Stimulated activated naive B cell treated with anti-CD40 and anti-IgM and Interleukin-4, amounts not matched to agents 10 μg/mL and 1 μg/mL and 100 μg/mL, for 72 hours (primary cell): ENCODE measurements at regions not wholly inside any gene's neighbourhood (a gene's known extent, or its start where the extent isn't known, plus 50 kb on each side); places are given as distances from the start of the nearest gene placed in this dataset.
"Not testable (repeated sequence)": the region's sequence is repeated elsewhere in the genome, so short reads cannot be mapped to it uniquely, and the experiment has no call there.

Experiments
- ATAC-seq, 2 donors: fragments of 150-1000 bp; cut with Tn5 transposase; replicated peaks; 2 replicates each; pipeline ENCODE4 v1.10.0; 2021; ENCODE audit warnings: moderate library complexity in 1 of 2
- DNase-seq: peaks from one replicate; pipeline ENCODE4 v3.0.0; 2021
- H3K27ac Mint-ChIP-seq: one replicate; pipeline ENCODE4 v1.8.0; 2022; ENCODE audit warnings: mild to moderate bottlenecking, mixed read lengths
- H3K27me3 Mint-ChIP-seq, 2 donors: one replicate each; pipeline ENCODE4 v1.8.0; 2022; ENCODE audit warnings: mixed read lengths in 2 of 2
- H3K36me3 Mint-ChIP-seq, 2 donors: one replicate each; pipeline ENCODE4 v1.8.0; 2022; ENCODE audit warnings: mixed read lengths in 2 of 2, mild to moderate bottlenecking in 1 of 2
- H3K4me1 Mint-ChIP-seq, 2 donors: one replicate each; pipeline ENCODE4 v1.8.0; 2022; ENCODE audit warnings: mixed read lengths in 2 of 2, mild to moderate bottlenecking in 1 of 2
- H3K4me3 Mint-ChIP-seq, 2 donors: one replicate each; pipeline ENCODE4 v1.8.0; 2022; ENCODE audit warnings: mild to moderate bottlenecking in 2 of 2, mixed read lengths in 2 of 2, moderate library complexity in 1 of 2
- H3K9me3 Mint-ChIP-seq, 2 donors: one replicate each; pipeline ENCODE4 v1.8.0; 2022; ENCODE audit warnings: mixed read lengths in 2 of 2, mild to moderate bottlenecking in 1 of 2

DNA sequence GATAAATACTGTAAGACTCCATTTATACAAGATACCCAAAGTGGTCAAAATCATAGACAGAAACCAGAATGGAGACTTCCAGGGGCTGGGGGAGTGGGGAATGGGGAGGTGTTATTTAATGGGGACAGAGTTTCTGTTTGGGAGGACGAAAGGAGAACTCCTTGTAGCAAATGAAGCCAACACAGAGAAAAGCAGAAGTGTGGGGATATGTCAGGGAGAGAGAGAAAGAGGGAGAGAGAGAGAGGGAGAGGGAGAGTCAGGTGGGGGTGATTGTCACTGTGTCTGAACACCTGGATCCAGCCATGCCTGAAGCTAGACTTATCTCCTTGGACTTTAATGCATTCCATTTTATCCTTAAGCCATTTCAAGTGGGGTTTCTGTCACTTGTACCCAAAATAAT, 234.7 kb downstream of the BCL11B start:
- not testable (repeated sequence) for DNase-seq, H3K36me3 Mint-ChIP-seq, H3K9me3 Mint-ChIP-seq, ATAC-seq, H3K4me1 Mint-ChIP-seq, H3K4me3 Mint-ChIP-seq, H3K27ac Mint-ChIP-seq
- H3K27me3 Mint-ChIP-seq, result peaks cover 3 to 11% of the 10 kb centered on the region in 2 donors

DNA sequence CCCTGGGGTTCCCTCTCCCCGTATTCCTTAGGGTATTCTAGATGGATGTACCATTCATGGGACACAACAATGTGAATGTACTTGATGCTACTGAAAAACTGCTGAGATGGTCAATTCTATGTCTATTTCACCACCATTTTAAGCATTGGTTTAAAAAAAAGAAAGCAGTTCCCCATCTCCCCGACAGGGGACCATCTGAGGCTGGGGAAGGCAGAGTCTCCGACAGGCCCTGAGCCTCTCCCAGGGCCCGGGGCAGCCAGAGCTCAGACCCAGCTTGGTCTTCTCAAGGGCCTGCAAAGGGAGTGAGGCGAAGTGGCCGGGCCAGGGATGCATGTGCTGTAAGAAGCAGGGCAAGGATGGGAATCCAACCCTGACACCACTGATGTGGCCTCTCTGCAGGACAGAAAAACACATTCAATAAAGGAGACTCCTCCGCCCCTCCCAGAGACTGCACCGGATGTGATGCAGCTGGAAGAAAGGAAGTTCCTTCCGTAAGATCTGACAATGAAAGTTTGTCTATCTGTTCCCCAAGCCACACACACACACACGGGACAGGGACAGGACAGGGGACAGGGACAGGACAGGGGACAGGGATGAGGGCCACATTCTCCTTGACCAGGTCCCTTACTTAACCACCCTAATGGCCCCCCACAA, 234.1 kb downstream of the BCL11B start:
- no peaks in the 10 kb centered on the region for H3K4me1 Mint-ChIP-seq
- DNase-seq (no peak), ATAC-seq (no peak)
- no peak overlapping the region for H3K27ac Mint-ChIP-seq
- H3K4me3 Mint-ChIP-seq, result no peak overlapping the region
- H3K36me3 Mint-ChIP-seq, result peaks cover 0 to 3% of the 10 kb centered on the region in 2 donors
- H3K27me3 Mint-ChIP-seq, result peaks cover 3 to 11% of the 10 kb centered on the region in 2 donors
- peaks cover 7% of the 10 kb centered on the region in 2 donors for H3K9me3 Mint-ChIP-seq

DNA sequence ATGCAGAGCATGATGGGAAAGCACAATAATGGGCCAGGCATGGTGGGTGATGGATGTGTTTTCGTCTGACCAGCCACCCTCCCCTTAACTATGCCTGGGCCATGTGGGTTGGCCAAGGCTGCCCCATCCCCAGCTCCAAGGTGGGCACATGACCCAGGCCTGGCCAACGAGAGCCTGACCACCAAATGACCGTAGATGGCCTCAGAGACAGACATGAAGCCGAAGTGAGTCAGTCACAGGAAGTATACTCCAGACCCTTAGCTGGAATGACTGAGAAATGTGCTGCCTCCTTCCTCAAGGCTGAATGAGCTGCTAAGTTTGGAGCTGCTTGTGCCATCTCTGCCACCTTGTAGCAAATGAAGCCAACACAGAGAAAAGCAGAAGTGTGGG, 233.6 kb downstream of the BCL11B start:
- peaks cover 3 to 11% of the 10 kb centered on the region in 2 donors for H3K27me3 Mint-ChIP-seq
- DNase-seq (no peak), ATAC-seq (no peak)
- H3K9me3 Mint-ChIP-seq, result peaks cover 7% of the 10 kb centered on the region in 2 donors
- no peak overlapping the region for H3K27ac Mint-ChIP-seq
- H3K36me3 Mint-ChIP-seq, result peaks cover 0 to 3% of the 10 kb centered on the region in 2 donors
- no peaks in the 10 kb centered on the region for H3K4me1 Mint-ChIP-seq
- H3K4me3 Mint-ChIP-seq, result no peak overlapping the region

DNA sequence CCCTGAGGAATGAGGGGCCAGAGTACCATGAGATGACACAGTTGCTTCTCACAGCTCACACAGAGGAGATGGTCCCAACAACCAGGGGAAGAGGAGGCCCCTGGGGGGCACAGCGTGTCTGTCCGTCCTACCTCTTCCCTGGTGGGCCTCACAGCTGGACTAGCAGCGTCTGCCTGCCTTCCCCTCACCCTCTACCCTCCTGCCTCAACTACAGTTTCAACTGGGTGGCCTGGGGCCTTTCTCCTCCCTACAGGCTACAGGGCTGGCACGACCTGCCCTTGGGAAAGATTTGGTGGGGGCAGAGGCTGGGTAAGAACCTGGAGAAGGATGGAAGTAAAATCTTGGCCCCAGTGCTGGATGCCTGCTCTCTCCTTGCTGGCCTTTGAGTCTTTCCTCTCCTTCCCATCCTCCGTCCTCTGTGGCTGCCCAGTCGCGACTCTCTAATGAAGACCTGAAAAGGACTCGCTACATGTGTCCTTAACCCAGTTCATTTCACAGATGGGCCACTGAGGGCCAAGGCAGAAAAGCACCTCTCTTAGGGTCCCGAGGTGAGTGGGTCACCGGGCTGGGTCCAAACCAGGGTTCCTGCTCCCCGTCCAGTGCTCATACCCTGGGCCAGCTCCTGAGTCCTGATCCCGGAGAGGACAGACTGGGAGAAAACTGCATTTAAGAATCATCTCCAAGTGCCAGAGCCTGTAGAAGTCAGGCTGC, 232.5 kb downstream of the BCL11B start:
- Mint-ChIP-seq H3K9me3 (peaks cover 3% of the 10 kb centered on the region in 2 donors), H3K36me3 (no peaks in the 10 kb centered on the region), H3K27ac (no peak overlapping the region), H3K4me1 (no peaks in the 10 kb centered on the region), H3K4me3 (no peak overlapping the region), H3K27me3 (peaks cover 3 to 11% of the 10 kb centered on the region in 2 donors)
- DNase-seq (no peak), ATAC-seq (no peak)

DNA sequence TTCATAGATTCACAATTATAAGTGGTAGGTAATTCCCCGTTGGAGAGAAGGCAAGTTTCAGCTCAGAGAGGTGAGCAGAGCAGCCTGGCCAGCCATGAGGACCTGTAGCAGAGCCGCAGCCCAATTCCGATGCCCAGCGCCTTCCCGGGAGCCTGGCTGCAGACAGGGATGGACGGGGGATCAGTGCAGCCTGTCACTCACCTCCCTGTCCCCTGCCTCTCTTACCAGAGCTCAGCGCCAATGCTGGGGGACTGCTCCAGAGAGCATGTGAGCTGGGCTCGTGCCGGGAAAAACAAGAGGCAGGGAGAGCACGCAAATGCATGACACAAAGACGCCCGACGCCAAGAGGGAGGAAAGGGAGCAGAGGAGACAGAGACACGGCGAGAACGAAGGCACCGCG, 231.9 kb downstream of the BCL11B start:
- Mint-ChIP-seq H3K9me3 (peaks cover 4% of the 10 kb centered on the region in 2 donors), H3K27ac (no peak overlapping the region), H3K36me3 (no peaks in the 10 kb centered on the region), H3K4me1 (no peaks in the 10 kb centered on the region), H3K4me3 (no peak overlapping the region), H3K27me3 (peaks cover 3 to 11% of the 10 kb centered on the region in 2 donors)
- no peak for DNase-seq
- ATAC-seq, result no peak

DNA sequence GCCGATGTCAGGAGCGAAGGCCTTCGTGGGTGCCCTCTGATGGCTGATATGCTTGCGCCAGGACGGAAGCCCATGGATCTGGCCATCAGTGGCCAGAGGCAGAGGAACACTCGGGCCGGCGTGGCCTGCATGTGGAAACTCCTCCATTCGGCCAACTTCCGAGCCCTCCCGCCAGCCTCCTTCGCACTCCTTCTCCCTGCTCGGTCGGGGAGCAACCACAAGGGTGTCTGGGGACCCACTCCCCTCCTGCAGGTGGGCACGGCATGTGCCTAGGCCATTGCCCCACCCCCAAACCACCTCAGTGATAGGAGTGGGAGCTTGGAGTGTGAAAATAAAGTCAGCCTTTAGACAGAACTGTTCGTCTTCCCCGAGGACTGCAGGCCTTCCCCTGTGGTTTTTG, 231.3 kb downstream of the BCL11B start:
- Mint-ChIP-seq H3K9me3 (peaks cover 2 to 5% of the 10 kb centered on the region in 2 donors), H3K27ac (no peak overlapping the region), H3K36me3 (no peaks in the 10 kb centered on the region), H3K4me3 (no peak overlapping the region), H3K4me1 (no peaks in the 10 kb centered on the region), H3K27me3 (peaks cover 3 to 11% of the 10 kb centered on the region in 2 donors)
- ATAC-seq, result no peak
- DNase-seq, result no peak

DNA sequence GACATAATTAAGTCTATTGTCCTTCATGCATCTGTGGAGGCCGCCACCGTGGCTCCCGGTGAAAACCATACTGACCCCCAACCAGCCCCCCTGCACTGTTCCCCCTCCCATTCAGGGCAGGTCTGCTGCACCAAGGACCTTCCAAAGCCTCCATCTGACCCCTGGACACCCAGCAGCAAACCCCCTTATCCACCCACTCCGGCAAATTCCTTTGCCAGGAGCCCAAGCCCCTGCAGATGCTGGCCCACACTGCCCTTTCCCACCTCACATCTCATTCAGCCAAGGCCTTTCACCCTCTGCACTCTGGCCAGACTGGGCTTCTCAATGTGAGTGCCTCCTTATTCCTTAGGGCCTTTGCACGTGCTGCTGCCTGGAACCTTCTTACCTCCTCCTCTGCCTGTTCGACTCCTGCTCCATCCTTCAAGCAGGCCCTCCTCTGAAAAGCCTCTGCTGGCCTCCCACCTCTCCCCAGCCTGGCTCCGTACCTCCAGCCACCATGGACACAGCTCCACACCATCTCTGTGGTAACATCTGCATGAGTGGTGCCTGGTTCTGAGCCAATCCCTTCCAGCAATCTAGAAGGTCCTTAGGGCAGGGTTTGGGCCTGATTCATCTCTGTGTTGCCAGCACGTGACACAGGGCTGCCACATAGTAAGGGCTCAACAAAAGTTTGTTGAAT, 230.7 kb downstream of the BCL11B start:
- H3K27ac Mint-ChIP-seq, result no peak overlapping the region
- no peak for ATAC-seq
- H3K27me3 Mint-ChIP-seq, result peaks cover 3 to 11% of the 10 kb centered on the region in 2 donors
- H3K36me3 Mint-ChIP-seq, result no peaks in the 10 kb centered on the region
- peaks cover 2 to 5% of the 10 kb centered on the region in 2 donors for H3K9me3 Mint-ChIP-seq
- no peaks in the 10 kb centered on the region for H3K4me1 Mint-ChIP-seq
- no peak for DNase-seq
- H3K4me3 Mint-ChIP-seq, result no peak overlapping the region

DNA sequence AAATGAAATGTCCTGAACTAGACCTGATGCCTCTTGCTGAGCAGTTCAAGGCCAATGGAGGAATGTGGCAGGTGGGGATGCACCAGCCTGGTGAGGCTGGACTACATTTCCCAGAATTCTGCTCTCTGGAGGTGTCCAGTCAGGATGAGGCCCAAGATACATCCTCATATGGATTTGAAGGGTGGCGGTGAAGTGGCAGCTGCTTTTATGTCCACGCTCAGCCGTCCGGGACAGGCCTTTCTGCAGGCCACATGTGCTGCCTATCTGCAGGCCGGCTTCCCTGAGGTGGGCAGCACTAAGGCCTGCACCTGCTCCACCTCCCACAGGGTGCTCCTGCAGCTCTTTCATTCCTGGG, 230.2 kb downstream of the BCL11B start:
- no peak for ATAC-seq
- peaks cover 2 to 5% of the 10 kb centered on the region in 2 donors for H3K9me3 Mint-ChIP-seq
- DNase-seq, result no peak
- no peaks in the 10 kb centered on the region for H3K4me1 Mint-ChIP-seq
- no peak overlapping the region for H3K27ac Mint-ChIP-seq
- peaks cover 3 to 8% of the 10 kb centered on the region in 2 donors for H3K27me3 Mint-ChIP-seq
- H3K4me3 Mint-ChIP-seq, result no peak overlapping the region
- no peaks in the 10 kb centered on the region for H3K36me3 Mint-ChIP-seq

DNA sequence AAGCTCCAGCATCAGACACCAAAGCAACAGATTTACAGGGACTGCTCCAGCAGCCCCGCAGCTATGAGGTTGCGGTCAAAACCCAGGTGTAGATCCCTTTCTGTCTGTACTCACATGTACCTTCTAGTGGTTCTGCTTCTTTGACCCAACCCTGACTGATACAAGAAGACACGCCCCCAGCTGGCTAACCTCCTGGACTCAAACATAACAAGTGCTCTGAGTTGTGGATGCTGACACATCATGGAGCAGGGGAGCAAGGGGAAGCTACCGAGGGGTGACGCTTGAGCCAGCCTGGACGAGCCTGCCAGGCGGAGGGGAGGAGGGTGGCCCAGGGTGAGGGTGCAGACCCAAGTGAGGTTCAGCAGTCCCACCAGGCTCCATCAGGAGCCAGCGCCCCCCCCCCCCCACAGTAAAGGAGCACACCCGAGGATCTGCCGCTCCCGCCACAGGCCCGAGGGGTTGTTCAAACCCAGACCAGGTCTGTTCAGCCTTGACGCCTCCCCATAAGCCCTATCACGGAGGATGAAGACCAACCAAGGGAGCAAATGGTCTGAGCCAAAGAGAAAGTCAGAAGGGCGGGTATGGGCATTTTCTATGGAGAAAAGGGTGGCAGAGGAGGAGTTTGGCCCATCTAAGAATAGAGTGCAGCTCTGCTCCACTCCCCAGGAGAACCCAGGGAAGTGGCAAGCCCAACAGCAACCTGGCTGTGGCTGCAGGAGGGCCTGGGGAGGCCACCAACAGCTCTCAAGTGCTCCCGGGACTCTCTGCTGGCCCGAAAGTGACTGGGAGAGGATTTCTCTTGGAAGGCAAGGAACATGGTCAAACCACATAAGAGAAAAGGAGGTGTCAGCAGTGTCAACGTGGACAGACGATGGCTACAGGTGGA, 229.4 kb downstream of the BCL11B start:
- H3K36me3 Mint-ChIP-seq, result no peaks in the 10 kb centered on the region
- H3K9me3 Mint-ChIP-seq, result peaks cover 2 to 5% of the 10 kb centered on the region in 2 donors
- no peak overlapping the region for H3K4me3 Mint-ChIP-seq
- ATAC-seq (no peak), DNase-seq (no peak)
- no peak overlapping the region for H3K27ac Mint-ChIP-seq
- no peaks in the 10 kb centered on the region for H3K4me1 Mint-ChIP-seq
- peaks cover 0 to 3% of the 10 kb centered on the region in 2 donors for H3K27me3 Mint-ChIP-seq

DNA sequence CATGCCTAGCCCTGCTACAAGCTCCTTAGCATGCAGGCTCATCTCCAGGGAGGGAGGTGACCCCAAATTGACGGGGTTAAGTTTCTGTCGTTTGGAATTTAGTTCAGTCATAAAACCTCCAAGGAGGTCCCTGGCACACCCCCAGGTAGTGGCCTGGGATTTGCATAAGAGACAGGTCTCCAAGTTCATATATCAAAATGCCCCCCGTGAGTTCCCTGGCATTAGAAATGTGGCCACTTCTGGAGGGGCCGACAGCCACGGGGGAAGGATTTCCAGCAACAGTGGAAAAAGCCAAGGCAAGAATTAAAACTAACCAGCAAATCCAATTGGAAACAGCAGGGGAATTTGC, 228.8 kb downstream of the BCL11B start:
- Mint-ChIP-seq H3K4me1 (no peaks in the 10 kb centered on the region), H3K27me3 (peaks cover 0 to 3% of the 10 kb centered on the region in 2 donors), H3K27ac (no peak overlapping the region), H3K4me3 (no peak overlapping the region), H3K36me3 (no peaks in the 10 kb centered on the region), H3K9me3 (peaks cover 2 to 5% of the 10 kb centered on the region in 2 donors)
- ATAC-seq (no peak), DNase-seq (no peak)

DNA sequence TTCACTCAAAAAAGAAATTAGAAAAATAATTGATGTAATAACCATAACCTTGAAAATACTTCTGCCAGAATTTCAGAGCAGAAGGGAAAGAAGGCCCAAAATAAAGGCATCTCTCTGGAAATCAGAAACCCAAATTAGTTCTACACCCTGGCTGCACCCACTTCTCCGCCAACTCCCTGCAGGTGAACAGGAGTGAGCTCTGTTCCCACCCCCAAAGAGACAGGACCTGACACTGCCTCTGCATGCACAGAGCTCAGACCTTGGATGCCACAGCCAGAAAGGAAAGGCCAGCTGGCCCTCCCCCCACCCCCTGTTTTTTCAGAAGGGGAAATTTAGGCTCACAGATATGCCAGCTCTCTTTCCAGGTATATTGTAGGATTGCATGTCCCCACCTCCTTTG, 228.2 kb downstream of the BCL11B start:
- Mint-ChIP-seq H3K4me1 (no peaks in the 10 kb centered on the region), H3K27ac (no peak overlapping the region), H3K27me3 (peaks cover 0 to 3% of the 10 kb centered on the region in 2 donors), H3K4me3 (no peak overlapping the region), H3K9me3 (peaks cover 2 to 5% of the 10 kb centered on the region in 2 donors), H3K36me3 (no peaks in the 10 kb centered on the region)
- no peak for DNase-seq
- ATAC-seq, result no peak

DNA sequence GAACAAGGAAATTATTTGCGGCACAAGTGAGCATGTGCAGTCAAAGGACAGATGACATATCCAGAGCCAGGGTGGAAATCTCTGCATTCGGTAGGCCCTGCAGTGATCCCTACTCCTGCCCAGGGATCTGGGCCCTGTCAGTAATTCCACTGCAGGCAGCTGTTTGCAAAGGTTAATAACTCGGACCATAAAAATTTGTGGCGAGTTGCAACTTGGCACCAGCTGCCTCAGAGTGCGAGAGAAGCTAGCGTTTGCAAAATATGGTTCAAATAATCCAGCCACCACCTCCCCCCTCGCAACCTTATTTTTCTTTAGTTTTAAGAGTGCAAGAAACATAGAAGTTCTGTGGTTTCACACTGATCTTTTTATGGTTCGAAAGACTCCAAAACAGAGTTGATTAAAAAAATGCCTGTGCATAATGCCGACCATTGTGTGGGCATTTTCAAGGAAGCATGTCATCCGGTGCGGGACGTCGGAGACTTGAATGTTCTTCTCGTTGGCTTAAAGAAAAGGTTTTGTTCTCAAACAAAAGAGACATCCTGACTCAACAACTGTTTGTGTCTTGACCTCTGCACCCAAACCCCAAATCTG, 224.5 kb downstream of the BCL11B start:
- H3K9me3 Mint-ChIP-seq, result peaks cover 10 to 22% of the 10 kb centered on the region in 2 donors
- H3K36me3 Mint-ChIP-seq, result no peaks in the 10 kb centered on the region
- H3K4me1 Mint-ChIP-seq, result no peaks in the 10 kb centered on the region
- no peaks in the 10 kb centered on the region for H3K27me3 Mint-ChIP-seq
- no peak overlapping the region for H3K27ac Mint-ChIP-seq
- no peak overlapping the region for H3K4me3 Mint-ChIP-seq
- DNase-seq (no peak), ATAC-seq (no peak)

DNA sequence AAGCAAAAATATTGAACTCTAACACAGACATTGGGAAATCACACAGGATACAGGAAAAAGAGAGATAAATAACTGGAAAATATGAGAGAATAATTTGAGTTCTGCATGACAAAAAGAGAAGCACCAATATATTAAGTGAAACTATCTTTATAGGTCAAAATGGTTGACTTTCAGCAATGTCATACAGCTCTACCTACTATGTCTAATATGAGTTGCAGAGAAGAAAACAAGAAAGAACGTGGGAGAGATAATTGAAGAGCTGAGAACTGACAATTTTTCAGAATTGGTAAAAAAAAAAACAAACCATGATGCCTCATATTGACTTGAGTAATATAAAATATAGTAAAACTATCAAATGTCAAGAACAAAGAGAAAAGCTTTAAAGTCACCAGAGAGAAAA, 221.7 kb downstream of the BCL11B start:
- Mint-ChIP-seq H3K9me3 (peaks cover 15 to 19% of the 10 kb centered on the region in 2 donors), H3K4me3 (no peak overlapping the region), H3K4me1 (no peaks in the 10 kb centered on the region), H3K36me3 (no peaks in the 10 kb centered on the region), H3K27ac (no peak overlapping the region), H3K27me3 (no peaks in the 10 kb centered on the region)
- DNase-seq (no peak), ATAC-seq (no peak)

DNA sequence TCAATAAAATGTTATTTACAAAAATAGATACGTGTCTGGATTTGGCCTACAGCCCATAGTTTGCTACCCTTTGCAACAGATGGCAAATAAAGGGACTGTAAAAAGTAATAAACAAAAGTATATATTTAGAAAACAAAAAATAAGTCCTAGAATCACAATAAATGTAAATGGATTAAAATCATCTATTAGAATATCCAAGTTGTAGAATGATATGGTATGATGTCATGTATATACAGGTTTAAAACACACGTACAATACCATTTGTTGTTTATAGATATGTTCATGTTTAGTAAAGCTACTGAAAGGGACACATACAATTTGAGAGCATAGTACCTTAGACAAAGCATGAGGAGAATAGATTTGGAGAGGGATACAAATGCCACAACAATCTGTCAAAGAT, 219.5 kb downstream of the BCL11B start:
- DNase-seq, result no peak
- no peak overlapping the region for H3K4me3 Mint-ChIP-seq
- no peak for ATAC-seq
- no peaks in the 10 kb centered on the region for H3K36me3 Mint-ChIP-seq
- H3K27me3 Mint-ChIP-seq, result no peaks in the 10 kb centered on the region
- H3K9me3 Mint-ChIP-seq, result peaks cover 18 to 19% of the 10 kb centered on the region in 2 donors
- H3K27ac Mint-ChIP-seq, result no peak overlapping the region
- H3K4me1 Mint-ChIP-seq, result no peaks in the 10 kb centered on the region
